Astrocyte (in vitro differentiated cells and primary cell): ENCODE measurements at regions not wholly inside any gene's neighbourhood (a gene's known extent, or its start where the extent isn't known, plus 50 kb on each side); places are given as distances from the start of the nearest gene placed in this dataset.
"Not testable (repeated sequence)": the region's sequence is repeated elsewhere in the genome, so short reads cannot be mapped to it uniquely, and the experiment has no call there.

Experiments
- DNase-seq: peaks from one replicate; pipeline ENCODE4 v3.0.0-alpha.2; 2010; ENCODE audit warnings: low read depth
- FAIRE-seq: peaks from 2 replicates; lab custom pipeline; 2011; peaks lifted over from hg19 to GRCh38; lab: Jason Lieb, UNC
- H2AFZ ChIP-seq: 2 replicates; pipeline ENCODE4 v1.6.0; 2012; ENCODE audit warnings: low read depth, low read length, inconsistent platforms
- H3K27ac ChIP-seq: 2 replicates; pipeline ENCODE4 v1.5.1; 2011; ENCODE audit warnings: low read depth, low read length, inconsistent platforms
- H3K27me3 ChIP-seq: 2 replicates; pipeline ENCODE4 v1.6.0; 2011; ENCODE audit warnings: low read length, inconsistent platforms; ENCODE audit not compliant: insufficient read depth
- H3K36me3 ChIP-seq: 2 replicates; pipeline ENCODE4 v1.5.1; 2011; ENCODE audit warnings: low read length, inconsistent platforms; ENCODE audit not compliant: insufficient read depth
- H3K4me1 ChIP-seq: 2 replicates; pipeline ENCODE4 v1.5.1; 2011; ENCODE audit warnings: low read length, inconsistent platforms; ENCODE audit not compliant: insufficient read depth
- H3K4me2 ChIP-seq: 2 replicates; pipeline ENCODE4 v1.6.0; 2012; ENCODE audit warnings: low read length, inconsistent platforms
- H3K4me3 ChIP-seq: 2 replicates; pipeline ENCODE4 v1.5.1; 2011; ENCODE audit warnings: low read depth, mild to moderate bottlenecking, low read length, inconsistent platforms; ENCODE audit not compliant: insufficient read depth
- H3K79me2 ChIP-seq: 2 replicates; pipeline ENCODE4 v1.6.0; 2012; ENCODE audit warnings: mild to moderate bottlenecking, low read length, inconsistent platforms; ENCODE audit not compliant: insufficient read depth
- H3K9ac ChIP-seq: 2 replicates; pipeline ENCODE4 v1.6.0; 2012; ENCODE audit warnings: mild to moderate bottlenecking, low read length, inconsistent platforms
- H3K9me3 ChIP-seq: 2 replicates; pipeline ENCODE4 v1.5.1; 2012; ENCODE audit warnings: low read depth, mild to moderate bottlenecking, low read length, inconsistent platforms; ENCODE audit not compliant: insufficient read depth
- H4K20me1 ChIP-seq: 2 replicates; pipeline ENCODE4 v1.6.0; 2012; ENCODE audit warnings: low read length, inconsistent platforms; ENCODE audit not compliant: insufficient read depth
- H3K27ac Mint-ChIP-seq: one replicate; pipeline ENCODE4 v1.8.0; 2021; ENCODE audit warnings: mild to moderate bottlenecking, mixed read lengths; ENCODE audit not compliant: unreplicated experiment
- H3K27me3 Mint-ChIP-seq: one replicate; pipeline ENCODE4 v1.8.0; 2021; ENCODE audit warnings: low read depth, mixed read lengths; ENCODE audit not compliant: unreplicated experiment
- H3K36me3 Mint-ChIP-seq: one replicate; pipeline ENCODE4 v1.8.0; 2021; ENCODE audit warnings: low read depth, mixed read lengths; ENCODE audit not compliant: unreplicated experiment
- H3K4me1 Mint-ChIP-seq: one replicate; pipeline ENCODE4 v1.8.0; 2021; ENCODE audit warnings: low read depth, mixed read lengths; ENCODE audit not compliant: unreplicated experiment
- H3K4me3 Mint-ChIP-seq: one replicate; pipeline ENCODE4 v1.8.0; 2021; ENCODE audit warnings: mild to moderate bottlenecking, moderate library complexity, mixed read lengths; ENCODE audit not compliant: unreplicated experiment
- H3K9me3 Mint-ChIP-seq: one replicate; pipeline ENCODE4 v1.8.0; 2021; ENCODE audit warnings: mild to moderate bottlenecking, mixed read lengths; ENCODE audit not compliant: unreplicated experiment

GRCh38 chr2:89113286-89113685 lies 421.8 kb downstream of the RPIA start:
- H4K20me1 ChIP-seq, H3K27me3 Mint-ChIP-seq, DNase-seq, H3K9ac ChIP-seq, H3K27ac Mint-ChIP-seq, FAIRE-seq, H3K27ac ChIP-seq, H3K4me1 Mint-ChIP-seq, H2AFZ ChIP-seq, H3K27me3 ChIP-seq, H3K36me3 Mint-ChIP-seq, H3K9me3 Mint-ChIP-seq, H3K4me1 ChIP-seq, H3K36me3 ChIP-seq, H3K4me3 Mint-ChIP-seq, H3K79me2 ChIP-seq, H3K9me3 ChIP-seq, H3K4me3 ChIP-seq, H3K4me2 ChIP-seq: not testable (repeated sequence)

- not testable (repeated sequence) for H3K4me1 Mint-ChIP-seq, H3K9me3 Mint-ChIP-seq, DNase-seq
Observed at GRCh38 chr2:89129440-89129839, 438.0 kb downstream of the RPIA start.

DNA sequence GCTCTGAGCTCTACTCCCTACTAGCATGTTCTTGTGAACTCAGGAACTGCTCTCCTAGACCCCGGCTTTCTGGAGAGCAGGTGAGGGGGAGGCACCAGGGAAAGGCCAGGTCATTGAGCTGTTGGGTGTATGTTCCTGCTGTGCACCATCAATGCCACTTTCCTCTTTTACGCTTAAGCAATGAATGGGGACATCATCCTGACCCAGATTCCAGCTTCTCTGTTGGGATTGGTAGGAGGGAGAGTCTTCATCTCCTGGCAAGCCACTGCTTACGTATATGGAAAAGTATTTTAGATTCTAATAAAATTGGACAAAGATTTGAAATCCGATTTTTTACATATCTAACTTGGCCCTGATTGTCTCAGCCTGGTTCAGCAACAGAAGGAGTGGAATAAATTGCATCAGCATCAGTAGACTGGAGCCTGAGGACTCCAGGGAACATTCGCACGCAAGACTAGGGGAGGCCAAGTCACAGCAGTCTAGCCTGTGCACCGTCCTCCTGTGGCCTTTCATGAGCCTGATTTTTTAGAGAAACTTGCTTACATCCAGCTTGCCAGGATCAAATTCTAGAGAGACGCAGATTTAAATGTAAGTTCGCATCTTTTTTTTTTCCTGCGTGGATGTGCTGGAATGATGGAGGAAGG lies 439.3 kb downstream of the RPIA start:
- H3K79me2 ChIP-seq, H3K27ac ChIP-seq, H3K4me3 ChIP-seq, H3K4me2 ChIP-seq, DNase-seq, H2AFZ ChIP-seq, H3K4me3 Mint-ChIP-seq, H3K27me3 Mint-ChIP-seq, H3K9ac ChIP-seq, H3K9me3 ChIP-seq, FAIRE-seq, H3K36me3 ChIP-seq, H3K27ac Mint-ChIP-seq, H4K20me1 ChIP-seq, H3K9me3 Mint-ChIP-seq, H3K27me3 ChIP-seq, H3K36me3 Mint-ChIP-seq, H3K4me1 Mint-ChIP-seq, H3K4me1 ChIP-seq: not testable (repeated sequence)

More at GRCh38 chr2:89129440-89129839, 438.0 kb downstream of the RPIA start:
- not testable (repeated sequence) for H2AFZ ChIP-seq, H3K36me3 Mint-ChIP-seq, FAIRE-seq, H3K4me3 ChIP-seq, H3K36me3 ChIP-seq, H3K79me2 ChIP-seq, H3K4me1 ChIP-seq, H3K27me3 ChIP-seq, H4K20me1 ChIP-seq, H3K9me3 ChIP-seq, H3K4me3 Mint-ChIP-seq, H3K4me2 ChIP-seq, H3K27me3 Mint-ChIP-seq, H3K9ac ChIP-seq, H3K27ac Mint-ChIP-seq, H3K27ac ChIP-seq

GRCh38 chr2:89142959-89143358 lies 451.5 kb downstream of the RPIA start:
- H3K4me1 ChIP-seq, H3K79me2 ChIP-seq, H3K27ac Mint-ChIP-seq, FAIRE-seq, DNase-seq, H3K9me3 Mint-ChIP-seq, H3K4me3 Mint-ChIP-seq, H4K20me1 ChIP-seq, H3K27me3 Mint-ChIP-seq, H3K9ac ChIP-seq, H3K4me1 Mint-ChIP-seq, H2AFZ ChIP-seq, H3K4me2 ChIP-seq, H3K27me3 ChIP-seq, H3K36me3 Mint-ChIP-seq, H3K36me3 ChIP-seq, H3K9me3 ChIP-seq, H3K27ac ChIP-seq, H3K4me3 ChIP-seq: not testable (repeated sequence)

GRCh38 chr2:89145342-89145741 lies 453.9 kb downstream of the RPIA start:
- not testable (repeated sequence) for FAIRE-seq, H3K4me3 Mint-ChIP-seq, H3K27me3 ChIP-seq

DNA sequence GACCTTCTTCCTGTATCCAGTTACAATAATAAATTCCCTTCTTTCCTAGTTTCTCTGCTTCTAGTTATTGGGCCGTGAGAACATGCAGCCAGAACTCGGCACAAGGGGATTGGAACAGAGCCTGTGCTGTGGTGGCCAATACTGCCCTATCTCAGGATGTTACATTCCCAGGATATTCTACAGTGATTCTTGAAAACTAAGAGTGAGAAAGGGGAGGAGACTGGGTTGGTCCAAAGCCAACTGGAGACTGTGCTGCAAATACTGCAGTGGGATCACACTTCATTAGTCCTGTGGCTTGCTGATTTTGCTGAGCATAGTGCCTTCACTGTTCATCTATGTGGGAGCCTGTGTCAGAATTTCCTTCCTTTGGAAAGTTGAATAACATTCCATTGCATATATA lies 456.8 kb downstream of the RPIA start:
- H3K27ac Mint-ChIP-seq, H2AFZ ChIP-seq, H4K20me1 ChIP-seq, DNase-seq, H3K9ac ChIP-seq, H3K4me3 Mint-ChIP-seq, H3K4me1 ChIP-seq, H3K36me3 Mint-ChIP-seq, H3K27ac ChIP-seq, H3K79me2 ChIP-seq, H3K9me3 Mint-ChIP-seq, H3K27me3 ChIP-seq, FAIRE-seq, H3K36me3 ChIP-seq, H3K4me2 ChIP-seq, H3K9me3 ChIP-seq, H3K4me1 Mint-ChIP-seq, H3K4me3 ChIP-seq: not testable (repeated sequence)
- peaks cover 15% of the 10 kb centered on the region for H3K27me3 Mint-ChIP-seq

More at GRCh38 chr2:89145342-89145741, 453.9 kb downstream of the RPIA start:
- H3K4me1 Mint-ChIP-seq, H3K4me1 ChIP-seq, H3K36me3 Mint-ChIP-seq, H3K4me2 ChIP-seq, H3K27ac Mint-ChIP-seq, H3K27me3 Mint-ChIP-seq, H3K27ac ChIP-seq, H3K79me2 ChIP-seq, H2AFZ ChIP-seq, H3K9ac ChIP-seq, H4K20me1 ChIP-seq, H3K4me3 ChIP-seq, DNase-seq, H3K9me3 ChIP-seq, H3K36me3 ChIP-seq, H3K9me3 Mint-ChIP-seq: not testable (repeated sequence)
